ENCODE measurements at regions not wholly inside any gene's neighbourhood (a gene's known extent, or its start where the extent isn't known, plus 50 kb on each side); places are given as distances from the start of the nearest gene placed in this dataset.

- TF ChIP-seq TAF1 (IDR thresholded peaks at IDR 0.05; ENCODE audit: low read depth, low read length), result no peak
- TF ChIP-seq POLR2A (IDR thresholded peaks at IDR 0.05; ENCODE audit: low read depth, low read length), result no peak
These were observed 260.8 kb upstream of the VCX start for GRCh38 chrX:7582191-7582590.

Measured in GM12891 (cell line).